ENCODE measurements at regions not wholly inside any gene's neighbourhood (a gene's known extent, or its start where the extent isn't known, plus 50 kb on each side); places are given as distances from the start of the nearest gene placed in this dataset.

- TF ChIP-seq CTCF (IDR thresholded peaks at IDR 0.05) (no peak), POLR2A (IDR thresholded peaks at IDR 0.05) (no peak)
Observed at GRCh38 chr6:3650959-3651697, 100.4 kb downstream of the PXDC1 start.
